GM12878 (cell line): ENCODE measurements at regions not wholly inside any gene's neighbourhood (a gene's known extent, or its start where the extent isn't known, plus 50 kb on each side); places are given as distances from the start of the nearest gene placed in this dataset.

Experiments used
- ATAC-seq: fragments of 200-7000 bp; cut with Tn5 transposase; 3 replicates; pipeline ENCODE4 v1.9.1; 2020; ENCODE audit warnings: mild to moderate bottlenecking, moderate library complexity
- BruUV-seq: library from RNA; stranded (reverse); fragments of 400-500 nt; replicated peaks from 2 replicates; lab custom pipeline; 2021; lab: Mats Ljungman, UMichigan
- CTCF ChIA-PET: fragments of 300-600 bp; sonication (Branson Sonifier 250); formaldehyde crosslinking; extraction: SDS; loops from one replicate; lab custom pipeline; 2021; ENCODE audit warnings: inconsistent platforms; lab: Yijun Ruan, JAX
- POLR2A ChIA-PET: fragments of 350-600 bp; formaldehyde crosslinking; extraction: SDS; loops from one replicate; lab custom pipeline; 2021; ENCODE audit warnings: inconsistent platforms; lab: Charles Lee
- RAD21 ChIA-PET: fragments of 300-600 bp; sonication (Branson Sonifier 250); formaldehyde crosslinking; loops from one replicate; lab custom pipeline; 2023; ENCODE audit warnings: antibody characterized with exemption; ENCODE audit not compliant: unreplicated experiment; lab: Charles Lee
- SMC1A ChIA-PET: fragments of 300-600 bp; sonication (Branson Sonifier 250); formaldehyde crosslinking; loops from one replicate; lab custom pipeline; 2023; ENCODE audit not compliant: unreplicated experiment, uncharacterized antibody; lab: Charles Lee
- DNase-seq: peaks from one replicate; pipeline ENCODE4 v3.0.0-alpha.2; 2011; ENCODE audit warnings: low read depth, low spot score
- FAIRE-seq: peaks from 3 replicates; lab custom pipeline; 2011; peaks lifted over from hg19 to GRCh38; lab: Jason Lieb, UNC
- H2AFZ ChIP-seq: 2 replicates; pipeline ENCODE4 v1.6.0; 2011; ENCODE audit warnings: low read depth, low read length, control low read depth; ENCODE audit not compliant: control insufficient read depth
- H3K27ac ChIP-seq: 2 replicates; pipeline ENCODE4 v1.5.1; 2011; ENCODE audit warnings: control low read depth; ENCODE audit not compliant: control insufficient read depth, insufficient read depth
- H3K27me3 ChIP-seq, 2 experiments: replicated peaks in 1 of 2; 2 replicates each; pipeline versions ENCODE4 v1.6.0 to v1.6.1; 2011; ENCODE audit warnings: low read length in 1 of 2; ENCODE audit not compliant: control insufficient read depth in 2 of 2, insufficient read depth in 2 of 2
- H3K36me3 ChIP-seq, 2 experiments: 2 replicates each; pipeline ENCODE4 v1.5.1; 2011; ENCODE audit warnings: low read length in 1 of 2; ENCODE audit not compliant: control insufficient read depth in 2 of 2, insufficient read depth in 2 of 2
- H3K4me1 ChIP-seq: 2 replicates; pipeline ENCODE4 v1.6.1; 2011; ENCODE audit warnings: mild to moderate bottlenecking, low read length, moderate library complexity, mixed read lengths; ENCODE audit not compliant: control insufficient read depth, insufficient read depth
- H3K4me2 ChIP-seq: 2 replicates; pipeline ENCODE4 v1.6.0; 2011; ENCODE audit warnings: control low read depth; ENCODE audit not compliant: control insufficient read depth, insufficient read depth
- H3K4me3 ChIP-seq: fragments of 200-600 bp; sonication (generic); 2 replicates; pipeline ENCODE4 v1.5.1; 2016
- H3K79me2 ChIP-seq: 2 replicates; pipeline ENCODE4 v1.6.0; 2011; ENCODE audit warnings: low read length; ENCODE audit not compliant: control insufficient read depth, insufficient read depth
- H3K9ac ChIP-seq: 2 replicates; pipeline ENCODE4 v1.8.0; 2011; ENCODE audit warnings: low read length, control low read depth, mixed read lengths; ENCODE audit not compliant: control insufficient read depth, insufficient read depth
- H3K9me3 ChIP-seq: replicated peaks from 3 replicates; pipeline ENCODE4 v1.5.1; 2011; ENCODE audit warnings: mild to moderate bottlenecking, low read length; ENCODE audit not compliant: control insufficient read depth, insufficient read depth
- H4K20me1 ChIP-seq: 2 replicates; pipeline ENCODE4 v1.6.0; 2011; ENCODE audit not compliant: control insufficient read depth, insufficient read depth
- BCL11A ChIP-seq: IDR thresholded peaks from 2 replicates; pipeline ENCODE4 v1.6.1; 2011; ENCODE audit warnings: low read depth, low read length
- CBX5 ChIP-seq: sonication (generic); IDR thresholded peaks from 2 replicates; pipeline ENCODE4 v1.6.1; 2016; ENCODE audit warnings: low read depth, moderate library complexity, mild to moderate bottlenecking, inconsistent platforms
- CREM ChIP-seq: IDR thresholded peaks from 2 replicates; pipeline ENCODE4 v1.6.1; 2014; ENCODE audit warnings: antibody characterized with exemption, low read depth
- EZH2 ChIP-seq: IDR thresholded peaks from 2 replicates; pipeline ENCODE4 v1.6.1; 2012; ENCODE audit warnings: low read depth, mild to moderate bottlenecking, control low read depth, inconsistent platforms, low read length, borderline replicate concordance; ENCODE audit not compliant: control insufficient read depth
- HCFC1 ChIP-seq: fragments of 150-350 bp; IDR thresholded peaks from 2 replicates; pipeline ENCODE4 v1.6.1; 2014; ENCODE audit warnings: low read length
- RAD21 ChIP-seq: IDR thresholded peaks from 2 replicates; pipeline ENCODE4 v1.6.1; 2011; ENCODE audit warnings: mild to moderate bottlenecking, low read depth, low read length, moderate library complexity; ENCODE audit not compliant: insufficient read depth
- RCOR1 ChIP-seq: conservative IDR thresholded peaks from 2 replicates; pipeline ENCODE4 v1.6.1; 2012; ENCODE audit warnings: low read depth, low read length, improper control_type of control experiment
- STAT1 ChIP-seq: fragments of 450-650 bp; conservative IDR thresholded peaks from 2 replicates; pipeline ENCODE4 v1.6.1; 2014; ENCODE audit warnings: antibody characterized with exemption, mild to moderate bottlenecking
- ZBTB11 ChIP-seq: fragments of 450-650 bp; formaldehyde crosslinking; IDR thresholded peaks from 2 replicates; pipeline ENCODE4 v1.5.0; 2022; ENCODE audit warnings: mild to moderate bottlenecking, missing genetic modification characterization
- WGBS: methylation state at CpG from one replicate; pipeline ENCODE4 v1.1.6; 2016; ENCODE audit warnings: low lambda C conversion rate; ENCODE audit not compliant: insufficient replicate concordance, insufficient coverage; ENCODE audit errors: missing lambda C conversion rate; 5-methylcytosine and 5-hydroxymethylcytosine counted together
- in situ Hi-C: fragments of 300-500 bp; cut with MboI; formaldehyde crosslinking; loops from 9 replicates; pipeline ENCODE4 v1.14.3; 2018; ENCODE audit warnings: mixed read lengths
- intact Hi-C: fragments of 100-400 bp; cut with micrococcal nuclease; formaldehyde crosslinking; loops from one replicate; pipeline ENCODE4 v1.14.2; 2022; ENCODE audit not compliant: unreplicated experiment

DNA sequence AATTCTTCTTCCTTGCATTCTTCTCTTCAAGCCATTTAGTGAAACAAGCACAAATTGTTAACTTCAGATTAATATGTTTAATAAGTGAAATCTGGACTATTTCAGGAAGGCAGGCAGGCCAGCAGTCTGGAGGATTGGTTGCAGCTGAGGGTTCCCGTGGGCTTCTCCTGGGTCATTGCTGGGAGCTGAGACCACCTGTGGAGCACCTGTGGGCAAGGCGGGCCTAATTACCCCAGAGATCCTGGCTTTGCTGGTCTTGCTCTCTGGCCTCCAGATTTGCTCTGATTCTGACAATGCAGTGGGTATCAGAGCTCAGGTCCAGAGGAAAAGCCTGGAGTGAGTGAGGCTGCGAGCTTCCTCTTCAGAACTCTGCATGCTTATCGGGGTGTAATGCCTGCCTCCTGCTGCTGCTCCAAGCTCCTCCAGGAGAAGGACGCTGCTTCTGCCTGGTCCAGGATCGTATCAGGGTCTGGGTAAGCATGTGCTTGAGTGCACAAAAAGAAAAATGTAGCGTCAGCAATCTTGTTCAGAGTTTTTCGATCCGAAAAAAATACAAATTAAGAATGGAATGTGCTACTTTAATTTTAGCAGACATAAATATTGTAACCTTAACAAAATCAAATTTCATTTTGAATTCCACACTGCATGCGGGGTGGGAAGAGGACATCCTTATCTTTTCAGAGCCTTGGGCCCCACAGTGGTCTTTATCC is 93.8 kb downstream of the TMEM30B start:
- Histone ChIP-seq H4K20me1 (no peaks in the 10 kb centered on the region), H3K27ac (no peak overlapping the region), H3K9me3 (no peaks in the 10 kb centered on the region), H3K27me3 (peaks cover 3% of the 10 kb centered on the region in 2 experiments), H3K4me1 (no peaks in the 10 kb centered on the region), H3K4me3 (no peak overlapping the region), H3K4me2 (no peak overlapping the region), H2AFZ (no peak overlapping the region), H3K9ac (no peak overlapping the region), H3K79me2 (no peaks in the 10 kb centered on the region), H3K36me3 (no peaks in the 10 kb centered on the region)
- in situ Hi-C loops = no loop called here
- no TSS peak for BruUV-seq
- no peak for ATAC-seq
- CTCF ChIA-PET = no interaction called here
- WGBS = 60% methylated on average over 10 of the region's 10 CpGs
- RAD21 ChIA-PET = no interaction called here
- SMC1A ChIA-PET = interaction anchor here (0.6 to 0.7 kb wide), 2 partner anchors 10 to 164 kb away, joined by 3 to 4 read pairs; no protein-coding TSS in a partner anchor
- FAIRE-seq = no peak
- intact Hi-C loops = loop anchor here (5.0 kb wide), 2 partner anchors 40 to 205 kb away; partner anchors contain the start of genes SLC38A6 and TRMT5
- POLR2A ChIA-PET = no interaction called here
- no peak for DNase-seq
- TF ChIP-seq STAT1 = no peak
- no peak for TF ChIP-seq BCL11A
- TF ChIP-seq CREM = no peak
- TF ChIP-seq RAD21 = no peak
- no peak for TF ChIP-seq RCOR1
- no peak for TF ChIP-seq CBX5
- no peak for TF ChIP-seq HCFC1
- TF ChIP-seq EZH2 = no peak
- no peak for TF ChIP-seq ZBTB11
